GM18499 (cell line): ENCODE measurements at regions not wholly inside any gene's neighbourhood (a gene's known extent, or its start where the extent isn't known, plus 50 kb on each side); places are given as distances from the start of the nearest gene placed in this dataset.

ENCODE experiments used
- ATAC-seq: cut with Tn5 transposase; IDR thresholded peaks from one replicate; pipeline ENCODE4 v1.9.1; 2021; ENCODE audit warnings: moderate number of reproducible peaks; ENCODE audit not compliant: insufficient read depth, unreplicated experiment

- ATAC-seq, result no peak
These were observed 84.0 kb upstream of the SHANK2 start for GRCh38 chr11:71336176-71336995.

- no peak for ATAC-seq
These were observed 83.0 kb upstream of the SHANK2 start for GRCh38 chr11:71335371-71335770.

GRCh38 chr11:71334191-71334590 is 81.8 kb upstream of the SHANK2 start:
- ATAC-seq, result no peak

GRCh38 chr11:71333473-71333872 is 81.1 kb upstream of the SHANK2 start:
- ATAC-seq, result no peak

GRCh38 chr11:71332447-71332846 is 80.1 kb upstream of the SHANK2 start:
- ATAC-seq, result no peak

- no peak for ATAC-seq
These were observed 79.7 kb upstream of the SHANK2 start for GRCh38 chr11:71332046-71332445.

- ATAC-seq, result no peak
These were observed 79.3 kb upstream of the SHANK2 start for GRCh38 chr11:71331631-71332030.

- ATAC-seq, result no peak
These were observed 78.6 kb upstream of the SHANK2 start for GRCh38 chr11:71330996-71331395.

- no peak for ATAC-seq
These were observed 78.0 kb upstream of the SHANK2 start for GRCh38 chr11:71330349-71330748.

- ATAC-seq, result no peak
These were observed 77.4 kb upstream of the SHANK2 start for GRCh38 chr11:71329786-71330185.

- ATAC-seq, result no peak
These were observed 76.8 kb upstream of the SHANK2 start for GRCh38 chr11:71329165-71329510.

- ATAC-seq, result no peak
These were observed 75.0 kb upstream of the SHANK2 start for GRCh38 chr11:71327156-71328085.

GRCh38 chr11:71326328-71326940 is 74.1 kb upstream of the SHANK2 start:
- ATAC-seq, result no peak

GRCh38 chr11:71325418-71326327 is 73.3 kb upstream of the SHANK2 start:
- no peak for ATAC-seq

- no peak for ATAC-seq
These were observed 72.5 kb upstream of the SHANK2 start for GRCh38 chr11:71324788-71325417.

GRCh38 chr11:71323876-71324526 is 71.6 kb upstream of the SHANK2 start:
- no peak for ATAC-seq

GRCh38 chr11:71322861-71323582 is 70.6 kb upstream of the SHANK2 start:
- ATAC-seq, result no peak

GRCh38 chr11:71322192-71322735 is 69.9 kb upstream of the SHANK2 start:
- no peak for ATAC-seq
